SK-N-SH treated with all-trans-retinoic acid at 6 μM for 48 hours (cell line): ENCODE measurements at regions not wholly inside any gene's neighbourhood (a gene's known extent, or its start where the extent isn't known, plus 50 kb on each side); places are given as distances from the start of the nearest gene placed in this dataset.

Source experiments
- ARNTL ChIP-seq: fragments of 450-650 bp; formaldehyde crosslinking; IDR thresholded peaks from 2 replicates; pipeline ENCODE4 v1.5.0; 2020; ENCODE audit warnings: low read depth, mild to moderate bottlenecking, moderate library complexity, borderline replicate concordance
- BACH2 ChIP-seq: fragments of 250-450 bp; sonication (Bioruptor Pico); IDR thresholded peaks from 2 replicates; pipeline ENCODE4 v1.9.0; 2021; ENCODE audit warnings: mild to moderate bottlenecking, borderline replicate concordance
- CSDC2 ChIP-seq: fragments of 250-450 bp; sonication (Bioruptor Pico); IDR thresholded peaks from 2 replicates; pipeline ENCODE4 v1.5.0; 2020; ENCODE audit warnings: mild to moderate bottlenecking, moderate library complexity
- ISL1 ChIP-seq: fragments of 250-450 bp; sonication (Bioruptor Pico); IDR thresholded peaks from 2 replicates; pipeline ENCODE4 v2.1.2; 2022; ENCODE audit warnings: mild to moderate bottlenecking, moderate library complexity
- ZFP3 ChIP-seq: fragments of 250-450 bp; sonication (Bioruptor Pico); IDR thresholded peaks from 2 replicates; pipeline ENCODE4 v1.5.0; 2020; ENCODE audit warnings: mild to moderate bottlenecking, moderate library complexity
- ZNF70 ChIP-seq: fragments of 450-650 bp; formaldehyde crosslinking; IDR thresholded peaks from 2 replicates; pipeline ENCODE4 v1.5.0; 2020; ENCODE audit warnings: mild to moderate bottlenecking, moderate library complexity
- TF ChIP-seq, protein P1 (sequence below): fragments of 250-450 bp; sonication (Bioruptor Pico); IDR thresholded peaks from 2 replicates; pipeline ENCODE4 v1.8.0; 2021; ENCODE audit warnings: low read depth, mild to moderate bottlenecking, moderate library complexity, borderline replicate concordance
- TF ChIP-seq, protein P2 (sequence below): fragments of 250-450 bp; sonication (Bioruptor Pico); IDR thresholded peaks from 2 replicates; pipeline ENCODE4 v1.8.0; 2020; ENCODE audit warnings: mild to moderate bottlenecking, moderate library complexity, borderline replicate concordance

DNA sequence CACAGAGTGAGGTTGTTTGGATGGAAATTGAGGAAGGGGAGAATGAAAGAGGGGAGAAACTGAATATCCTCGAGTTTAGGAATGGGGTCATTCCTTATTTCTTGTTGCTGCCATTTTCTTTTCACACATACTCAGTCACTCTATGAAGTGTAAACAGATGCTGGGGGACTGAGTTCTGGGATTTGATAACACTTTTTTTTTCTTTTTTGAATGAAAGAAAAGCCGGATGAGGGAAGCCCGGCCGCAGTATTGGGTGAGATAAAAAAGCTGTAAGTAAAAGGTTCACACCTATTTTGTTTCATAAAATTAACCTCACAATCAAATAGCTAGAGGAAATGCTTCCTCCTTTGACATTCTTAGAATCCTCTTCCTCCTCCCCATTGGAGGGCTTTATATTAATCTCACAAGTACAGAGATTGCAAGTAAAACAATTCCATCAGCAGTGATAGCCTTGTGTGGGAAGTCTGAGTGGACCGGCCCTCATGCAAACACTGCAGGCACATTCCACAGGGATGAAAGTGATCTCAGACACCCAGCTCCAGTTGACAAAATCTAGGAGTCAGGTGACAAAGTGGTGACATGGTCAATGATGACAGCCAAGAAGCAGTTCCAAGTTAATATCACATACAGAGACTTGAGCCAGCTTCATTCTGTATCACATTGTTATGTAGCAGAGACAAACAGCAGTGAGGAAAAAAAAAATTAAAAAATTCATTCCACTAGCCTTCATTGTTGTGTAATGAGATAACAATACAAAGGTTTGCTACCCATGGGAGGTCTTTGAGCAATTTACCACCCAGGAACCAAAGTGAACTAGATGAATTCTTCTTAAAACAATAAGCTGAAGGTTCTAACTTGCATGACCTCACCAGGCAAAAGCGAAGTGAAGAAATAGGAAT, 391.1 kb upstream of the HSF2 start:
- TF ChIP-seq ZNF70 (CRISPR knock-in tag) = no peak
- TF ChIP-seq CSDC2 (CRISPR knock-in tag) = no peak
- TF ChIP-seq, protein P1, sequence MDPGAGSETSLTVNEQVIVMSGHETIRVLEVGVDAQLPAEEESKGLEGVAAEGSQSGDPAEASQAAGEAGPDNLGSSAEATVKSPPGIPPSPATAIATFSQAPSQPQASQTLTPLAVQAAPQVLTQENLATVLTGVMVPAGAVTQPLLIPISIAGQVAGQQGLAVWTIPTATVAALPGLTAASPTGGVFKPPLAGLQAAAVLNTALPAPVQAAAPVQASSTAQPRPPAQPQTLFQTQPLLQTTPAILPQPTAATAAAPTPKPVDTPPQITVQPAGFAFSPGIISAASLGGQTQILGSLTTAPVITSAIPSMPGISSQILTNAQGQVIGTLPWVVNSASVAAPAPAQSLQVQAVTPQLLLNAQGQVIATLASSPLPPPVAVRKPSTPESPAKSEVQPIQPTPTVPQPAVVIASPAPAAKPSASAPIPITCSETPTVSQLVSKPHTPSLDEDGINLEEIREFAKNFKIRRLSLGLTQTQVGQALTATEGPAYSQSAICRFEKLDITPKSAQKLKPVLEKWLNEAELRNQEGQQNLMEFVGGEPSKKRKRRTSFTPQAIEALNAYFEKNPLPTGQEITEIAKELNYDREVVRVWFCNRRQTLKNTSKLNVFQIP = no peak
- TF ChIP-seq ARNTL (CRISPR knock-in tag) = no peak
- TF ChIP-seq BACH2 (CRISPR knock-in tag) = no peak
- TF ChIP-seq, protein P2, sequence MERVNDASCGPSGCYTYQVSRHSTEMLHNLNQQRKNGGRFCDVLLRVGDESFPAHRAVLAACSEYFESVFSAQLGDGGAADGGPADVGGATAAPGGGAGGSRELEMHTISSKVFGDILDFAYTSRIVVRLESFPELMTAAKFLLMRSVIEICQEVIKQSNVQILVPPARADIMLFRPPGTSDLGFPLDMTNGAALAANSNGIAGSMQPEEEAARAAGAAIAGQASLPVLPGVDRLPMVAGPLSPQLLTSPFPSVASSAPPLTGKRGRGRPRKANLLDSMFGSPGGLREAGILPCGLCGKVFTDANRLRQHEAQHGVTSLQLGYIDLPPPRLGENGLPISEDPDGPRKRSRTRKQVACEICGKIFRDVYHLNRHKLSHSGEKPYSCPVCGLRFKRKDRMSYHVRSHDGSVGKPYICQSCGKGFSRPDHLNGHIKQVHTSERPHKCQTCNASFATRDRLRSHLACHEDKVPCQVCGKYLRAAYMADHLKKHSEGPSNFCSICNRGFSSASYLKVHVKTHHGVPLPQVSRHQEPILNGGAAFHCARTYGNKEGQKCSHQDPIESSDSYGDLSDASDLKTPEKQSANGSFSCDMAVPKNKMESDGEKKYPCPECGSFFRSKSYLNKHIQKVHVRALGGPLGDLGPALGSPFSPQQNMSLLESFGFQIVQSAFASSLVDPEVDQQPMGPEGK = no peak
- no peak for TF ChIP-seq ISL1 (CRISPR knock-in tag)
- TF ChIP-seq ZFP3 (CRISPR knock-in tag) = no peak
